Activated naive CD4-positive, alpha-beta T cell treated with anti-CD3 and anti-CD28 coated beads, Interleukin-2, amount 10 ng/mL, durations not matched to agents 7 days and 5 days (primary cell): ENCODE measurements at regions not wholly inside any gene's neighbourhood (a gene's known extent, or its start where the extent isn't known, plus 50 kb on each side); places are given as distances from the start of the nearest gene placed in this dataset.

ENCODE experiments used
- CTCF ChIA-PET: fragments of 350-600 bp; sonication (Branson Sonifier 250); formaldehyde crosslinking; loops from one replicate; lab custom pipeline; 2021; ENCODE audit warnings: antibody characterized with exemption; lab: Charles Lee
- DNase-seq: peaks from one replicate; pipeline ENCODE4 v3.0.0-alpha.2; 2020
- H3K27ac Mint-ChIP-seq: one replicate; pipeline ENCODE4 v1.8.0; 2021; ENCODE audit warnings: mild to moderate bottlenecking, moderate library complexity, mixed read lengths
- H3K27me3 Mint-ChIP-seq: one replicate; pipeline ENCODE4 v1.8.0; 2021; ENCODE audit warnings: mild to moderate bottlenecking, mixed read lengths
- H3K36me3 Mint-ChIP-seq: one replicate; pipeline ENCODE4 v1.8.0; 2021; ENCODE audit warnings: mixed read lengths
- H3K4me1 Mint-ChIP-seq: one replicate; pipeline ENCODE4 v1.8.0; 2021; ENCODE audit warnings: mixed read lengths
- H3K4me3 Mint-ChIP-seq: one replicate; pipeline ENCODE4 v1.8.0; 2021; ENCODE audit warnings: mild to moderate bottlenecking, moderate library complexity, mixed read lengths
- H3K9me3 Mint-ChIP-seq: one replicate; pipeline ENCODE4 v1.8.0; 2021; ENCODE audit warnings: mixed read lengths

DNA sequence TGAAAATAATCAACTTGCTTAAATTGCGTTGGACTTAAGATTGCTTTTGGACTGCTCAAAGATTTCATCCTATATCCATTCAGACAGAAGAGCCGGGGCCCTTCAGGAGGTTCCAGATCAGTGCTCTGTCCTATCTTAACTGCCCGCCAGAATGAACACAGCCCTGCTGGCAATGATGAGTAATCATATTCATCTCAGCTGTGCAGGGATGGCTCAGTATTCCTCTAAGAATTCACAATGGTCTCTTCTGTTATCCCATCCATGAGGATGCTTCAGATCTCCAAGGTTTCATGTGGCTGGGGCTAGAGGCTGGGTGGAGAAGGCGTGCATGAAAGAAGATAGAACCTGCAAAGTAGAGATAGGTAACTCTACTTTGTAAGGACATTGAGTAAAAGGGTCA, 80.0 kb upstream of the NPVF start:
- H3K4me3 Mint-ChIP-seq, result no peak overlapping the region
- no peaks in the 10 kb centered on the region for H3K4me1 Mint-ChIP-seq
- CTCF ChIA-PET, result interaction anchor here (1.6 kb wide), 1 partner anchor 10 kb away, joined by 5 read pairs; no protein-coding TSS in a partner anchor
- DNase-seq, result no peak
- H3K9me3 Mint-ChIP-seq, result no peaks in the 10 kb centered on the region
- H3K36me3 Mint-ChIP-seq, result no peaks in the 10 kb centered on the region
- H3K27me3 Mint-ChIP-seq, result peaks cover 5% of the 10 kb centered on the region
- no peak overlapping the region for H3K27ac Mint-ChIP-seq

DNA sequence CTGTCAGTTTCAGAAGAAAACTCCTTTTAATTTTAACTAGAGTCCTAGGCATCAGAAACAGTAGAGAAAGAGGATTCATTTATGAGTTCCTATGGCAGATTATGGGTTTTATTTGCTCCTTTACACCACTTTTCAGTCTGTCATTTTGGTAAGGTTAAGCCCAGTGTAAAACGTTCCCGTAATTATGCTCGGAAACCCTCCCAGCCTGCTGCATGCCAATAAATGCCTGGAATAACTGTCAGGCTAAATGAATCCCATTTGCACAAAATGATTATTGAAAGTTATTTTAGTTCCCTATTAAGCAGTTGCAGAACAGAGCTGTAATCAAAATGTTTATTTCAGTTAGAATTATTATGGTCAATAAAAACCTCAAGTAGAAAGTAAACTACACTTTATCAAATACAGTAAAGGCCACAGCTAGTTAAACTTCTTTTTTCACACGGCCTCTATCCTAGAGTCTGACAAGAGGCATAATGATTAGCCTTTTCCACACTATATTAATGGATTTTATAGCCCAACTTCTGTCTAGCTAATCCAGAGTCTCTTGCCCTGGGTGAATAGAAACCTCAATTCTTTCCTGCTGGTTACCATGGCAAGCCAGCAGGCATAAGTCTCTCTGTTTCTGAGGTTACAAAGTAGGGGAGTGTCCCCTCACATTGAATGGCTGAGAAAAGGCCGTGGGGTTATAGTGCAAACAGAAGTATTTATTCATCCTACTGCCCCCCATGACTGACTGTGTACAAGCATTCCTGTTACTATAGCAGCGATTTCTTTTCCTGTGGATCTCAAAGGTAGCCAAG, 80.8 kb upstream of the NPVF start:
- no peaks in the 10 kb centered on the region for H3K4me1 Mint-ChIP-seq
- H3K36me3 Mint-ChIP-seq, result no peaks in the 10 kb centered on the region
- CTCF ChIA-PET, result interaction anchor here (1.6 kb wide), 1 partner anchor 9 kb away, joined by 5 read pairs; no protein-coding TSS in a partner anchor
- H3K27ac Mint-ChIP-seq, result no peak overlapping the region
- no peaks in the 10 kb centered on the region for H3K9me3 Mint-ChIP-seq
- DNase-seq, result no peak
- no peak overlapping the region for H3K4me3 Mint-ChIP-seq
- peaks cover 5% of the 10 kb centered on the region for H3K27me3 Mint-ChIP-seq

DNA sequence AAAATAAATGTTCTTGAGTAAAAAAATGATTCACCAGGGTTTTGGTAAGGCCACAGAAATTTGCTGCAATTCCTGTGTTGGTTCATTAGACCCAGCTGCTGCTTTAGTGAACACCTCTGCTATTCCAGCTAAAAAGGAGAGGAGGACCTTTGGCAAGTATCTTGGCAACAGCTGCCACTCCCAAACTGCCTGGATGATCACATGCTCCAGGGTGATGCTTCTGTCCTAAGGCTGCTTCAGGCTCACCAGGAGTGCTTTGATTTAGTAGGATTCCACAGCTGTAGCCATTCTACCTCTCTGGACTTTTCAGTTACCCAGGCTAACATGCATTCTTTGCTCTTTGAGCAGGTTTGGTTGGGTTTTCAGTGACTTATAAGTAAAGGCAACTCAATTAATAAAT, 82.6 kb upstream of the NPVF start:
- H3K36me3 Mint-ChIP-seq, result no peaks in the 10 kb centered on the region
- H3K4me3 Mint-ChIP-seq, result no peak overlapping the region
- no peaks in the 10 kb centered on the region for H3K9me3 Mint-ChIP-seq
- no peak overlapping the region for H3K27ac Mint-ChIP-seq
- no peaks in the 10 kb centered on the region for H3K4me1 Mint-ChIP-seq
- no peak for DNase-seq
- CTCF ChIA-PET, result interaction anchor here (0.8 kb wide), 1 partner anchor 255 kb away, joined by 4 read pairs; no protein-coding TSS in a partner anchor
- H3K27me3 Mint-ChIP-seq, result no peaks in the 10 kb centered on the region

- H3K9me3 Mint-ChIP-seq, result no peaks in the 10 kb centered on the region
- no peak overlapping the region for H3K27ac Mint-ChIP-seq
- no peaks in the 10 kb centered on the region for H3K36me3 Mint-ChIP-seq
- no peak overlapping the region for H3K4me3 Mint-ChIP-seq
- H3K4me1 Mint-ChIP-seq, result no peaks in the 10 kb centered on the region
- no peaks in the 10 kb centered on the region for H3K27me3 Mint-ChIP-seq
- DNase-seq, result no peak
- CTCF ChIA-PET, result no interaction called here
Observed at GRCh38 chr7:25311346-25311745, 83.1 kb upstream of the NPVF start.

DNA sequence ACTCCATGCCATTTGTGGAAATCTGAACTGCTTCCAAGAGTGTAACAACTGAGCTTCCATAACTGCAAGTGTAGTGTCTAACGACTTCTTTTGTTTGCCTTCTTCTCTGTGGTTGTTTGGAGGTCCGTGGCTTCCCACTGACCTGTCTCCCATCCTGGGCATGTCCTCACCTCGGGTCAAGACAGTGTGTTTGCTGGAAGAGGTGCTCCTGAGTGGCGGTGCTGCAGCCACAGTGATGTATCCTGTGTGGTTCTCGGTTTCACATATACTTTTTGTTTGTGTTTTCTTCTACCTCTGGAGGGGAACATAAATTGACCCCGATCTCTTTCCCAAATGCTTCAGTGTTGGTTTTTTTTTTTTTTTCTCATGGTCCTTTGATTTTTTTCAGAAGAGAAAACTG, 84.7 kb upstream of the NPVF start:
- no peaks in the 10 kb centered on the region for H3K27me3 Mint-ChIP-seq
- H3K4me1 Mint-ChIP-seq, result no peaks in the 10 kb centered on the region
- CTCF ChIA-PET, result no interaction called here

DNA sequence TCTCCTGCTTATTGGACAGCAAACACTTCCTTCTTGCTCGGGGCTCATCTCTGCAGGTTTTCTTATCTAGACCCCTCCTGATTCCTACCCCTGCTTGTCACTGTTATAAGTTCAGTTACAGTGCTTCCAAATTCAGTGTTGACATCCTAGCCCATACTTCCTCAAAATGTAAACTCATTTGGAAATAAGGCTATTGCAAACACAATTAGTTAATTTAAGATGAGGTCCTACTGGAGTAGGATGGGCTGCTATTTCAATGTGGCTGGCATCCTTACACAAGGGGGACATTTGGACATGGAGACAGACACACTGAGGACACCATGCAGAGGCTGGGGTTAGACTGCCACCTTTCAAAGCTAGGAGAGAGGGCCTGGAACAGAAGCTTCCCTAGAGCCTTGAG, 85.2 kb upstream of the NPVF start:
- Mint-ChIP-seq H3K4me1 (no peaks in the 10 kb centered on the region), H3K4me3 (no peak overlapping the region), H3K9me3 (no peaks in the 10 kb centered on the region), H3K27ac (no peak overlapping the region), H3K36me3 (no peaks in the 10 kb centered on the region), H3K27me3 (no peaks in the 10 kb centered on the region)
- CTCF ChIA-PET, result no interaction called here
- DNase-seq, result no peak

More for the DNA sequence above, 84.7 kb upstream of the NPVF start:
- H3K4me3 Mint-ChIP-seq, result no peak overlapping the region
- no peaks in the 10 kb centered on the region for H3K36me3 Mint-ChIP-seq
- DNase-seq, result no peak
- H3K27ac Mint-ChIP-seq, result no peak overlapping the region
- no peaks in the 10 kb centered on the region for H3K9me3 Mint-ChIP-seq

GRCh38 chr7:25314094-25314730, 85.9 kb upstream of the NPVF start:
- CTCF ChIA-PET, result no interaction called here
- DNase-seq, result no peak
- no peaks in the 10 kb centered on the region for H3K4me1 Mint-ChIP-seq
- no peaks in the 10 kb centered on the region for H3K36me3 Mint-ChIP-seq
- H3K27me3 Mint-ChIP-seq, result no peaks in the 10 kb centered on the region
- no peak overlapping the region for H3K27ac Mint-ChIP-seq
- H3K4me3 Mint-ChIP-seq, result no peak overlapping the region
- H3K9me3 Mint-ChIP-seq, result no peaks in the 10 kb centered on the region

DNA sequence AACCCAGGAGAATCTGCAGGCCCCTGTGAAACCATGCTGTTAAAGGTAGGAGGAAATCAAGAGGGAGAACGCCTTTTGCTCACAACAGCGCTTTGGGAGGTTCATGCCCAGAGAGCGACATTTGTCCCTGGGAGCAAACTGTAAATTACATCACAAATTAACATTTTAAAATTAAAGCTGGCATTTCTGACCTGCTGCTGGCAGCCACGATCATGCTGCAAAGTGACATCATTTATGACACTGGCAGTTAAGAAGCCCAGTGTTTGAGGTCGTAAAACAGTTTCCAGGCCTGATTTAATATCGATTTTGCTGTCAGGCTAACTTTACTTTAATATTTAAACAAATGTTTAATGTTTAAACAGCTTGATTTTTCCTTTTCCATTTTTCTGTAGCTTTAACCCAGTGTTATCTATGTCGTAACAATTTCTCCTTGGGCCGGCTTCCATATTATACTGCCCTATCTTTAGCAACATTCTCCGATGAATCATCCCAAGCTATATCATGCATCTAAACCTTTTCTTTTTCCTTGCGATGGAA, 86.5 kb upstream of the NPVF start:
- H3K27me3 Mint-ChIP-seq, result no peaks in the 10 kb centered on the region
- no peak for DNase-seq
- CTCF ChIA-PET, result no interaction called here
- no peaks in the 10 kb centered on the region for H3K9me3 Mint-ChIP-seq
- no peak overlapping the region for H3K4me3 Mint-ChIP-seq
- peaks cover 5% of the 10 kb centered on the region for H3K4me1 Mint-ChIP-seq
- H3K36me3 Mint-ChIP-seq, result no peaks in the 10 kb centered on the region
- H3K27ac Mint-ChIP-seq, result no peak overlapping the region

DNA sequence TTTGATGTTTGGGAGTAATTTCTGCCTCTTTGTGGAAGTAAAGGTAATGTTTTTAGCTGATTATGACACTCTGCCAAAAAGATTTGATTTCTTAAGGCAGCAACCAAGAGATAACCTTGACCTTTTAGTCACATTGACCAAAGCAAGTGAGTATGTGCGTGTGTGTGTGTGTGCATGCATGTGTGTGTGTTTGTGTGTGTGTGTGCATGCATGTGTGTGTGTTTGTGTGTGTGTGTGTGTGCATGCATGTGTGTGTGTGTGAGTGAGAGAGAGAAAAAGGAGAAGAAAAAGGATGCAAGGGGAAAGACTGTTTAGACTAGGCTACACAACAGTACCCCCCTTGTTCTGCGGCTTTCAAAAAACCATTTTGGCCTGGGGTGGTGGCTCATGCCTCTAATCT, 88.1 kb upstream of the NPVF start:
- H3K36me3 Mint-ChIP-seq, result no peaks in the 10 kb centered on the region
- H3K9me3 Mint-ChIP-seq, result no peaks in the 10 kb centered on the region
- H3K27me3 Mint-ChIP-seq, result peaks cover under 1% of the 10 kb centered on the region
- no peak overlapping the region for H3K27ac Mint-ChIP-seq
- H3K4me3 Mint-ChIP-seq, result no peak overlapping the region
- peaks cover 9% of the 10 kb centered on the region for H3K4me1 Mint-ChIP-seq
- CTCF ChIA-PET, result no interaction called here
- DNase-seq, result no peak

- Mint-ChIP-seq H3K9me3 (no peaks in the 10 kb centered on the region), H3K4me3 (no peak overlapping the region), H3K4me1 (peaks cover 9% of the 10 kb centered on the region), H3K27me3 (peaks cover 5% of the 10 kb centered on the region), H3K27ac (no peak overlapping the region), H3K36me3 (no peaks in the 10 kb centered on the region)
- DNase-seq, result no peak
- CTCF ChIA-PET, result interaction anchor here (1.3 to 1.7 kb wide), 2 partner anchors 9 to 58 kb away, joined by 3 to 5 read pairs; no protein-coding TSS in a partner anchor
Observed at GRCh38 chr7:25318047-25318446, 89.8 kb upstream of the NPVF start.

GRCh38 chr7:25319707-25320106, 91.4 kb upstream of the NPVF start:
- Mint-ChIP-seq H3K4me1 (peaks cover 9% of the 10 kb centered on the region), H3K36me3 (no peaks in the 10 kb centered on the region), H3K4me3 (no peak overlapping the region), H3K9me3 (no peaks in the 10 kb centered on the region), H3K27ac (no peak overlapping the region), H3K27me3 (peaks cover 10% of the 10 kb centered on the region)
- no peak for DNase-seq
- CTCF ChIA-PET, result no interaction called here

DNA sequence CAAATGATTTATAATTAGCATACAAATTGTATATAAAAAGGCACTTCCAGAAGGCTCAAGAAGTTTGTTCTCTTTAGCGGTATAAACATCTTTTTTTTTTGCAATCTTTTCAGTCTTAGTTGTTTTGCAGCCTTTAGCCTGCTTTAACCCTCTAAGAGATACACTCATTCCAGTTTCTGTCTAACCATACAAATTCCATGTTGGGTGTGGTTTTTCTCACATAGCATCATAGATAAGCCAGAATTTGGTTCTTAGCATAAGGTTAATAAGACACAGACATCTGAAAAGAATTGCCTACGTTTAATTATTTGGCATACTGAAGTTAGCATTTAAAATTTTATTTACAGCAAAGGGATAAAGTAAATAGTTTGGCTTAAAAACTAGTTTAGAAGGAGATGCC, 92.5 kb upstream of the NPVF start:
- peaks cover 10% of the 10 kb centered on the region for H3K27me3 Mint-ChIP-seq
- H3K9me3 Mint-ChIP-seq, result no peaks in the 10 kb centered on the region
- DNase-seq, result no peak
- H3K27ac Mint-ChIP-seq, result no peak overlapping the region
- H3K36me3 Mint-ChIP-seq, result no peaks in the 10 kb centered on the region
- CTCF ChIA-PET, result no interaction called here
- peaks cover 9% of the 10 kb centered on the region for H3K4me1 Mint-ChIP-seq
- H3K4me3 Mint-ChIP-seq, result no peak overlapping the region

DNA sequence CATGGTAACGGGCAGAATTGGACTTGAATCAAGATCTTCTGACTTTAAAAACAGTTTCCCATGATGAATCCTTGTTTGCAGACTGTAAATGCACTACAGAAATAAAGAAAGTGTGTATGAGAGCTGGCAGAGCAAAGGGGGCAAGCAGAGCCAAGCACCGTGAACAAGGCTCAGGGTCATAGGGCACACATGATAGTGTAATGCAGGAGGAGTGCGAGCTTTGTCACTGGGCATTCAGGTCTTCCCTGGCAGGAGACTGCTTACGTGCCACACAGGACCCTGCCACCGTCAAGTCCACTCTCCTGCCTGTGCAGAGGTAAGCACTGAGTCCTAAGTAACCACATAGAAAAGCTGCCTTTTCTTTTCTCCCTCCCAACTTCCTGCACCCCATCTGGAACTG, 93.1 kb upstream of the NPVF start:
- Mint-ChIP-seq H3K27me3 (peaks cover 10% of the 10 kb centered on the region), H3K36me3 (no peaks in the 10 kb centered on the region), H3K9me3 (no peaks in the 10 kb centered on the region), H3K4me3 (no peak overlapping the region), H3K27ac (no peak overlapping the region), H3K4me1 (peaks cover 9% of the 10 kb centered on the region)
- no peak for DNase-seq
- CTCF ChIA-PET, result no interaction called here

DNA sequence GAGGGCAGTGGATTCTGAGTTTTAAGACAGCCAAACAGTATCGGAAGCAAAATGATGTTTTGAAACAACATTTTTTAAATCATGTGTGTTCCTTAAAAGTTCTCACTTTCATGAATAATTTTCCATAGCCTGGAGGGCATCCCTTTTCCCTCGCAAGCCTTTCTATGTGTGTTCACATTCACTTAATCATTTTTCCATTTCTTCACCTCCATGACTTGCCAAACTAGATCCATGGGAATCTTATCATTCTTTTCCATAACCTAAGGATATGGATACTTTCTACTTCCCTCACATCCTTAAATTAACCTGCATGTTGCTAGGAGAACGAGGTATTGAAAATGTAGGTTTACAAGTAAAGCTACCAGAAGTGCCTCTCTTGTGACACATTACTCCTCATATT, 94.2 kb upstream of the NPVF start:
- Mint-ChIP-seq H3K4me1 (peaks cover 9% of the 10 kb centered on the region), H3K36me3 (no peaks in the 10 kb centered on the region), H3K27me3 (peaks cover 10% of the 10 kb centered on the region), H3K9me3 (no peaks in the 10 kb centered on the region), H3K4me3 (no peak overlapping the region), H3K27ac (no peak overlapping the region)
- DNase-seq, result no peak
- CTCF ChIA-PET, result no interaction called here
